ENCODE measurements at regions not wholly inside any gene's neighbourhood (a gene's known extent, or its start where the extent isn't known, plus 50 kb on each side); places are given as distances from the start of the nearest gene placed in this dataset.

- Mint-ChIP-seq H3K4me1 (peaks cover 24 to 25% of the 10 kb centered on the region in 2 experiments), H3K9me3 (no peaks in the 10 kb centered on the region; a peak in 1 of 5 replicates), H3K27me3 (ENCODE audit: low read depth) (peaks cover 15% of the 10 kb centered on the region), H3K4me3 (no peak overlapping the region; a peak in 1 of 5 replicates), H3K27ac (peak overlapping the region in 1 of 3 experiments; percentile 28; a peak in 2 of 7 replicates), H3K36me3 (ENCODE audit: insufficient read depth in 1 of 3, low read depth in 3 of 3) (no peaks in the 10 kb centered on the region; a peak in 1 of 7 replicates)
- Histone ChIP-seq H2AK5ac (ENCODE audit: insufficient read length, low read length) (no peak overlapping the region), H3K4me2 (ENCODE audit: insufficient read depth, insufficient read length, low read length) (no peak overlapping the region), H2BK120ac (ENCODE audit: low read depth, low read length, poor library complexity, severe bottlenecking) (no peak overlapping the region), H2BK12ac (ENCODE audit: insufficient read length, low read depth, low read length) (no peak overlapping the region), H2BK15ac (ENCODE audit: low read depth, low read length) (no peak overlapping the region), H3K23ac (ENCODE audit: insufficient read length, low read depth, low read length) (no peak overlapping the region), H3K23me2 (ENCODE audit: insufficient read length, low read depth, low read length, poor library complexity, severe bottlenecking) (no peaks in the 10 kb centered on the region), H4K8ac (replicated peaks; ENCODE audit: insufficient read length, low read depth, low read length) (no peak overlapping the region), H3T11ph (ENCODE audit: low read length) (no peak overlapping the region), H3K79me2 (ENCODE audit: insufficient read depth, low read length) (no peaks in the 10 kb centered on the region), H3K4me1 (ENCODE audit: insufficient read depth, low read length) (peaks cover 3% of the 10 kb centered on the region; the same call in 1 of the 2 replicates), H4K5ac (ENCODE audit: insufficient read length, low read depth, low read length) (no peak overlapping the region), H4K91ac (ENCODE audit: insufficient read length, low read depth, low read length) (no peak overlapping the region), H3K4ac (ENCODE audit: low read depth, low read length) (no peak overlapping the region), H2BK20ac (ENCODE audit: low read depth, low read length, poor library complexity, severe bottlenecking) (no peak overlapping the region), H3K18ac (ENCODE audit: insufficient read length, low read depth, low read length) (peak overlapping the region; percentile 15), H3K27me3 (ENCODE audit: insufficient read depth, low read length) (no peaks in the 10 kb centered on the region), H3K9ac (ENCODE audit: extremely low read depth, insufficient read length, low read length) (no peak overlapping the region), H4K20me1 (ENCODE audit: control insufficient read depth, insufficient read depth, insufficient read length) (peaks cover 2% of the 10 kb centered on the region), H2AFZ (ENCODE audit: low read length) (no peak overlapping the region), H3K14ac (ENCODE audit: insufficient read depth, low read length) (no peak overlapping the region; the same call in 1 of the 2 replicates), H3K79me1 (ENCODE audit: insufficient read depth, low read depth, low read length, poor library complexity, severe bottlenecking) (no peaks in the 10 kb centered on the region), H3K27ac (ENCODE audit: insufficient read length, low read depth, low read length) (no peak overlapping the region), H3K9me3 (ENCODE audit: control insufficient read depth, low read depth, low read length) (no peaks in the 10 kb centered on the region), H2BK5ac (ENCODE audit: insufficient read length, low read length) (no peak overlapping the region), H3K56ac (ENCODE audit: insufficient read length, low read depth, low read length) (no peak overlapping the region)
- no CpG with 5 or more reads among the region's 16 CpGs for WGBS (ENCODE audit: extremely low coverage, insufficient read length, low lambda C conversion rate)
- DNase-seq, result no peak
- no peak for TF ChIP-seq CTCF (conservative IDR thresholded peaks at IDR 0.05)
Observed at GRCh38 chr17:422196-422930, 69.8 kb upstream of the RPH3AL start.

All from H9 (cell line).